NCI-H2196 treated with DMSO at 0.1 percent for 48 hours (cell line): ENCODE measurements at regions not wholly inside any gene's neighbourhood (a gene's known extent, or its start where the extent isn't known, plus 50 kb on each side); places are given as distances from the start of the nearest gene placed in this dataset.

Experiments
- DNase-seq: peaks from one replicate; lab custom pipeline; 2025; ENCODE audit not compliant: unreplicated experiment; lab: John Stamatoyannopoulos, UW

- DNase-seq = no peak
Observed at GRCh38 chr10:29021591-29021990, 267.3 kb upstream of the LYZL1 start.

GRCh38 chr10:29022513-29022912 lies 266.4 kb upstream of the LYZL1 start:
- no peak for DNase-seq

- DNase-seq = no peak
Observed at GRCh38 chr10:29023678-29024077, 265.2 kb upstream of the LYZL1 start.

GRCh38 chr10:29026065-29026797 lies 262.6 kb upstream of the LYZL1 start:
- DNase-seq = no peak

GRCh38 chr10:29026802-29027580 lies 261.9 kb upstream of the LYZL1 start:
- DNase-seq = no peak

GRCh38 chr10:29028486-29028885 lies 260.4 kb upstream of the LYZL1 start:
- DNase-seq = no peak

- no peak for DNase-seq
Observed at GRCh38 chr10:29030900-29031299, 258.0 kb upstream of the LYZL1 start.

- DNase-seq = no peak
Observed at GRCh38 chr10:29032169-29032568, 256.7 kb upstream of the LYZL1 start.

- DNase-seq = no peak
Observed at GRCh38 chr10:29033311-29033940, 255.4 kb upstream of the LYZL1 start.

GRCh38 chr10:29034592-29034991 lies 254.3 kb upstream of the LYZL1 start:
- no peak for DNase-seq

GRCh38 chr10:29035721-29036120 lies 253.1 kb upstream of the LYZL1 start:
- DNase-seq = no peak

- DNase-seq = no peak
Observed at GRCh38 chr10:29037348-29038113, 251.3 kb upstream of the LYZL1 start.

GRCh38 chr10:29039091-29039490 lies 249.8 kb upstream of the LYZL1 start:
- DNase-seq = no peak

- DNase-seq = no peak
Observed at GRCh38 chr10:29039677-29040189, 249.1 kb upstream of the LYZL1 start.

- no peak for DNase-seq
Observed at GRCh38 chr10:29041616-29042015, 247.3 kb upstream of the LYZL1 start.

- DNase-seq = no peak
Observed at GRCh38 chr10:29048506-29048905, 240.4 kb upstream of the LYZL1 start.

GRCh38 chr10:29050081-29050480 lies 238.8 kb upstream of the LYZL1 start:
- no peak for DNase-seq

GRCh38 chr10:29055101-29055500 lies 233.8 kb upstream of the LYZL1 start:
- no peak for DNase-seq

GRCh38 chr10:29056729-29057128 lies 232.1 kb upstream of the LYZL1 start:
- DNase-seq = no peak

GRCh38 chr10:29057822-29058331 lies 231.0 kb upstream of the LYZL1 start:
- no peak for DNase-seq
